IPS-NIHi7 (cell line): ENCODE measurements at regions not wholly inside any gene's neighbourhood (a gene's known extent, or its start where the extent isn't known, plus 50 kb on each side); places are given as distances from the start of the nearest gene placed in this dataset.

ENCODE experiments used
- DNase-seq: peaks from one replicate; pipeline ENCODE4 v3.0.0; 2012; ENCODE audit warnings: mixed read lengths; ENCODE audit errors: extremely low spot score

DNA sequence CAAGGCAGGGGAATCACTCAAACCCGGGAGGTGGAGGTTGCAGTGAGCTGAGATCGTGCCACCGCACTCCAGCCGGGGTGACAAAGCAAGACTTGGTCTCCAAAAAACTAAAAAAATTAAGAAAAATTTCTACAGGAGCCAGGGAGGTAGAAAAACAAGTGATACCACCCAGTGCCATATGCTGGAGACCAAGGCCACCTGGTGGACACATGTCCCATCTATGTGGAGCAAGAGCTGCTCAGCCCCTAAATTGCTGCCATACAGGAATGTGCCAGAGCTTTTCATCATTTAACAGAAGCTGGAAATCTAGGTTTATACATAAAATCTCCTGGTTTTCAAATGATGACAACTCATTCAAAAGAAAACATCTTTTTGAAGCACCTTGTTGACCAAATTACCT is 61.4 kb upstream of the ELK3 start:
- DNase-seq: peak; percentile 43

- DNase-seq: no peak
Measured at GRCh38 chr12:96134200-96134599, 60.0 kb upstream of the ELK3 start.

GRCh38 chr12:96136161-96136560 is 58.0 kb upstream of the ELK3 start:
- DNase-seq: no peak

DNA sequence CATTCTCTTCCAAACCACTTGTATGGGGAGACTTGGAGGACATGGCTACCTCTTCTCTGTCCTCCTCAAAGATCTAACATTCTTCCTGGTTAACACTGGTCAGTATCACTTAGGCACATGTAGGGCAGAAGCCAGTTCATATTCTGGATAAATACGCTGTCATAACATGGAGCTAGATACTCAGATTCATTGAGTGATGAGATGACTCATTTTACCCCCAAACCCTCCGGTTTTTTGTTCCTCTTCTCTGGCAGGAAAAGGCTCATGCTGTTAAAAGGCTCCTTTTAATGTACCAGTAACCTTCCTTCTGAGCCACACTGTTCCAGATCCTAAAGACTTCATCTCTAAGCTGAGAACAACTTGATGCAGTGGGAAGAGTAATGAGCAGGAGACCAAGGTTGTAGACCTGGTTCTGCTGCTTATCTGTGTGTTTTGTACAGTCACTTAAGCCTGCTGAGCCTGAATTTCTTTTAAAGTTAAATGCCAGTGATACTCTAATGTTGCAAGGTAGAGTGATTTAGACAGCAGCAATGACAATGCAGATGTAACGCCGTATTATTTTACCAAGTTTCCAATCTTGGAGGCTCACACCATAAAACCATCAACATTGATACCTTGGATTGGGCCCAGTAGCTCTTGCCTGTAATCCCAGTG is 57.3 kb upstream of the ELK3 start:
- no peak for DNase-seq

DNA sequence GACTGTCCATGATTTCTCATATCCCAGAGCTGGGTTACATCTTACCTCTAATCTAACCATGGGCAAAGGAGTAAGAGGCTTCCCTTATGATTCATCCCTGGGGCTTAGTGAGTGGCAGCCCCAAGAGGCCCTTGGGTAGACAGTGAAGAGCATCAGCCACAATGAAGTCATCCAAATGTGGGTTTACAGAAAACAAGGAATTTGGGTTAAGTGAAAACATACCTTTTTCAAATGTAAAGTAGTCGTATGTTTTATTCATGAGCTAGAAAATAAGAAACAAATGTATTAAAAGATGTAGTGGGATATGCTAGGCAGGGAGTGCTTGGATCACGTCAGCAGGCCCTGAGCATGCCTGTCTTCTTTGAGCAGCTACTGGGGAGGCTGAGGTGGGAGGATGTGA is 54.0 kb upstream of the ELK3 start:
- DNase-seq: no peak

GRCh38 chr12:96141216-96141912 is 52.8 kb upstream of the ELK3 start:
- DNase-seq: no peak

DNA sequence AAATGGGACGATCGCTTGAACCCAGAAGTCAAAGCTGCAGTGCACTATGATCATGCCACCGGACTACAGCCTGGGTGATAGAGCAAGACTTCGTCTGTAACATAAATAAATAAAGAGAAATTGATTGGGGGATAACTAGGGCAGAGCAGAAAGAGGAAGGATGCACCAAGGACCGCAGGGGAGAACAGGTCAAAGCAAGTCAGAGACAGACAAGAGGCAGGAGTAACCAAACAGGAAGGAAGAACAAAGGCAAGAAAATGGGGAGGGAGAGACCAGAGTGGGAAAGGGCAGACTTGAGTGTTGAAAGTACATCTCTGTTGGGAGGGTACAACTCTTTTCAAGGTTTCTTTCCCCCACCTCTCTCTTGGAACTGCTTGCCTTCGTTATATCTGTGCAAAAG is 50.8 kb upstream of the ELK3 start:
- no peak for DNase-seq

GRCh38 chr12:96143827-96144565 is 50.2 kb upstream of the ELK3 start:
- no peak for DNase-seq
